ENCODE measurements at regions not wholly inside any gene's neighbourhood (a gene's known extent, or its start where the extent isn't known, plus 50 kb on each side); places are given as distances from the start of the nearest gene placed in this dataset.

DNA sequence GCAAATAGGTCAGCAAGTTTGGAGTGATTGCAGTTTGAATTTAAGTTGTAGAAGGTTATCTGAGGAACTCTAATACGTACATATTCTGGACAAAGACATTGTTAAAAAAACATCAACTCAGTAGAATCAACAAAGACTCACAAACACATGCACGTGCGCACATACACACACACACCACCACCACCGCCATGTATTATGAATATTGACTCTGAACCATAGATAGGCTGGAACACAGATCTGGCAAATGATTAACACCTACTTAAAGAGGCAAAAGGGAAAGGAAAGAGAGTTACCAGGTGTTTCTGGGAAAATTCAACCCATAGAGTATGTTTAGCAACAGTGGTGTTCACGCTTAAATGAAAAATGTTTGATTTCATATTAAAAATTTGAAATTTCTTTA is 334.2 kb upstream of the ALCAM start:
- ChIA-PET CTCF (no interaction called here), POLR2A (no interaction called here)
- DNase-seq (ENCODE audit: extremely low spot score), result no peak
- TF ChIP-seq ARNT (IDR thresholded peaks at IDR 0.05), result no peak
- TF ChIP-seq FOXM1 (IDR thresholded peaks at IDR 0.05; ENCODE audit: borderline replicate concordance), result no peak
- TF ChIP-seq NFRKB (IDR thresholded peaks at IDR 0.05), result no peak
- no peak for TF ChIP-seq TARDBP (IDR thresholded peaks at IDR 0.05)
- no peak for TF ChIP-seq ZNF384 (IDR thresholded peaks at IDR 0.05)
- no peak for TF ChIP-seq FOXA1 (IDR thresholded peaks at IDR 0.05)
- no peak for TF ChIP-seq BHLHE40 (IDR thresholded peaks at IDR 0.05; ENCODE audit: borderline replicate concordance)
- TF ChIP-seq, protein P1, sequence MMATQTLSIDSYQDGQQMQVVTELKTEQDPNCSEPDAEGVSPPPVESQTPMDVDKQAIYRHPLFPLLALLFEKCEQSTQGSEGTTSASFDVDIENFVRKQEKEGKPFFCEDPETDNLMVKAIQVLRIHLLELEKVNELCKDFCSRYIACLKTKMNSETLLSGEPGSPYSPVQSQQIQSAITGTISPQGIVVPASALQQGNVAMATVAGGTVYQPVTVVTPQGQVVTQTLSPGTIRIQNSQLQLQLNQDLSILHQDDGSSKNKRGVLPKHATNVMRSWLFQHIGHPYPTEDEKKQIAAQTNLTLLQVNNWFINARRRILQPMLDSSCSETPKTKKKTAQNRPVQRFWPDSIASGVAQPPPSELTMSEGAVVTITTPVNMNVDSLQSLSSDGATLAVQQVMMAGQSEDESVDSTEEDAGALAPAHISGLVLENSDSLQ (IDR thresholded peaks at IDR 0.05), result no peak
- no peak for TF ChIP-seq LEF1 (IDR thresholded peaks at IDR 0.05; ENCODE audit: borderline replicate concordance)
- no peak for TF ChIP-seq L3MBTL2 (conservative IDR thresholded peaks at IDR 0.05)
- no peak for TF ChIP-seq HDGF (IDR thresholded peaks at IDR 0.05; ENCODE audit: borderline replicate concordance)
- TF ChIP-seq SUZ12 (IDR thresholded peaks at IDR 0.05), result no peak
- TF ChIP-seq SP1 (IDR thresholded peaks at IDR 0.05), result no peak
- TF ChIP-seq ELF4 (IDR thresholded peaks at IDR 0.05), result no peak
- TF ChIP-seq FOXK2 (IDR thresholded peaks at IDR 0.05), result no peak
- TF ChIP-seq CTBP1 (IDR thresholded peaks at IDR 0.05; ENCODE audit: borderline replicate concordance), result no peak

GRCh38 chr3:105033081-105033480 is 333.6 kb upstream of the ALCAM start:
- CTCF ChIA-PET, result no interaction called here
- POLR2A ChIA-PET, result no interaction called here
- DNase-seq (ENCODE audit: extremely low spot score), result no peak
- TF ChIP-seq ARNT (IDR thresholded peaks at IDR 0.05) (no peak), CTBP1 (IDR thresholded peaks at IDR 0.05; ENCODE audit: borderline replicate concordance) (no peak), FOXA1 (IDR thresholded peaks at IDR 0.05) (no peak), TARDBP (IDR thresholded peaks at IDR 0.05) (no peak), FOXM1 (IDR thresholded peaks at IDR 0.05; ENCODE audit: borderline replicate concordance) (no peak), NFRKB (IDR thresholded peaks at IDR 0.05) (no peak), HDGF (IDR thresholded peaks at IDR 0.05; ENCODE audit: borderline replicate concordance) (no peak), L3MBTL2 (conservative IDR thresholded peaks at IDR 0.05) (no peak), ZNF384 (IDR thresholded peaks at IDR 0.05) (no peak), ELF4 (IDR thresholded peaks at IDR 0.05) (no peak), SP1 (IDR thresholded peaks at IDR 0.05) (no peak), SUZ12 (IDR thresholded peaks at IDR 0.05) (no peak), FOXK2 (IDR thresholded peaks at IDR 0.05) (no peak), LEF1 (IDR thresholded peaks at IDR 0.05; ENCODE audit: borderline replicate concordance) (no peak), BHLHE40 (IDR thresholded peaks at IDR 0.05; ENCODE audit: borderline replicate concordance) (no peak)
- TF ChIP-seq, protein P1 (IDR thresholded peaks at IDR 0.05), result no peak

DNA sequence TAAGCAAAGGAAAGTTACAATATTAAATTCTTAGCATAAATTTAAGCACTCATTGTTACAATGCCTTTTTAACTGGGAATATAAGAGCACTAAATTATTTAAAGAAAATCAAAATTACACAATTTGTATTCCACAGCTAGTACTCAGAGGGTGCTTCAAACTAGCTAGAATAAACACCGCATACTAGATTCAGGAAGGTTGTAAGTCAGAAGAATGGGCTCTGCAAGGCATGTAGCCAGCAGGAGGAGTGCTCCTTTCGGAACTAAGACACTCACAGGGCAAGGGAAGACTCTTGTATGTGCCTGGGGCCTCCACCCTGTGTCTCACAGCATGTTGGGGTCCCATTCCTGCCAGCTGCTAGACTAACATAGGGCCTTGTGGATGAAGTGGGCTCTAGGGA is 327.7 kb upstream of the ALCAM start:
- POLR2A ChIA-PET, result no interaction called here
- CTCF ChIA-PET, result no interaction called here
- DNase-seq (ENCODE audit: extremely low spot score), result no peak
- TF ChIP-seq ZNF384 (IDR thresholded peaks at IDR 0.05) (no peak), TARDBP (IDR thresholded peaks at IDR 0.05) (no peak)

- POLR2A ChIA-PET, result no interaction called here
- CTCF ChIA-PET, result no interaction called here
- TF ChIP-seq, protein P1 (IDR thresholded peaks at IDR 0.05), result no peak
- TF ChIP-seq TARDBP (IDR thresholded peaks at IDR 0.05) (no peak), SUZ12 (IDR thresholded peaks at IDR 0.05) (no peak), ARNT (IDR thresholded peaks at IDR 0.05) (no peak), FOXK2 (IDR thresholded peaks at IDR 0.05) (no peak), BHLHE40 (IDR thresholded peaks at IDR 0.05; ENCODE audit: borderline replicate concordance) (no peak), CTBP1 (IDR thresholded peaks at IDR 0.05; ENCODE audit: borderline replicate concordance) (no peak), NFRKB (IDR thresholded peaks at IDR 0.05) (no peak), LEF1 (IDR thresholded peaks at IDR 0.05; ENCODE audit: borderline replicate concordance) (no peak), ELF4 (IDR thresholded peaks at IDR 0.05) (no peak), HDGF (IDR thresholded peaks at IDR 0.05; ENCODE audit: borderline replicate concordance) (no peak), FOXA1 (IDR thresholded peaks at IDR 0.05) (no peak), SP1 (IDR thresholded peaks at IDR 0.05) (no peak), ZNF384 (IDR thresholded peaks at IDR 0.05) (no peak), L3MBTL2 (conservative IDR thresholded peaks at IDR 0.05) (no peak), FOXM1 (IDR thresholded peaks at IDR 0.05; ENCODE audit: borderline replicate concordance) (no peak)
- DNase-seq (ENCODE audit: extremely low spot score), result no peak
These were observed 326.6 kb upstream of the ALCAM start for GRCh38 chr3:105040026-105040622.

DNA sequence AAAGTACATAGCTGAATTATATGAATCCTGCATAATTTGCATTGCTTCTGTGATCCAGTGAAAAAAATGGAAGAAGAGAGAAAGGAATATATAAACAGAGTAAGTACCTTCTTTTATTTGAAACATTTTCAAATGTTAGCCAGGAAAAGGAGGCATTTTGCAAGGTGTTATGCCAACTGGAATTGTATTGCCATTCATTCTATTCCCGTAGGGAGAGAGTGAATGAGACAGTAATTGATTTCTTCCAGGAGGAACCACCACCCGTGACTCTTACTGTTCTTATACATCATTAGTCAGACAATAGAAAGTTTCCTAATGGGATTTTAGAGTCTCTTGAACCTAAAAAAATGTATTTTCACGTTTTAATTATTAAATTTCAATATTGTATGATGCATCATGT is 324.1 kb upstream of the ALCAM start:
- ChIA-PET POLR2A (no interaction called here), CTCF (interaction anchor here (0.6 kb wide), 1 partner anchor 241 kb away, joined by 5 read pairs; no protein-coding TSS in a partner anchor)
- no peak for TF ChIP-seq ARNT (IDR thresholded peaks at IDR 0.05)
- no peak for TF ChIP-seq TARDBP (IDR thresholded peaks at IDR 0.05)
- no peak for TF ChIP-seq BHLHE40 (IDR thresholded peaks at IDR 0.05; ENCODE audit: borderline replicate concordance)
- TF ChIP-seq SP1 (IDR thresholded peaks at IDR 0.05), result no peak
- TF ChIP-seq ELF4 (IDR thresholded peaks at IDR 0.05), result no peak
- no peak for TF ChIP-seq FOXK2 (IDR thresholded peaks at IDR 0.05)
- TF ChIP-seq NFRKB (IDR thresholded peaks at IDR 0.05), result no peak
- TF ChIP-seq HDGF (IDR thresholded peaks at IDR 0.05; ENCODE audit: borderline replicate concordance), result no peak
- TF ChIP-seq, protein P1 (IDR thresholded peaks at IDR 0.05), result no peak
- TF ChIP-seq SUZ12 (IDR thresholded peaks at IDR 0.05), result no peak
- no peak for TF ChIP-seq ZNF384 (IDR thresholded peaks at IDR 0.05)
- TF ChIP-seq L3MBTL2 (conservative IDR thresholded peaks at IDR 0.05), result no peak
- no peak for TF ChIP-seq LEF1 (IDR thresholded peaks at IDR 0.05; ENCODE audit: borderline replicate concordance)
- TF ChIP-seq FOXA1 (IDR thresholded peaks at IDR 0.05), result no peak
- no peak for TF ChIP-seq CTBP1 (IDR thresholded peaks at IDR 0.05; ENCODE audit: borderline replicate concordance)
- DNase-seq (ENCODE audit: extremely low spot score), result no peak

All from HEK293T (cell line).